HL-60 (cell line): ENCODE measurements at regions not wholly inside any gene's neighbourhood (a gene's known extent, or its start where the extent isn't known, plus 50 kb on each side); places are given as distances from the start of the nearest gene placed in this dataset.

Experiments used
- DNase-seq, 2 experiments: peaks; one replicate each; pipeline ENCODE4 v3.0.0-alpha.2; 2010 to 2020; ENCODE audit warnings: low read depth in 1 of 2, low spot score in 1 of 2
- H3K27ac ChIP-seq: fragments of 250-450 bp; sonication (Bioruptor Pico); replicated peaks from 2 replicates; pipeline ENCODE4 v1.5.1; 2020; ENCODE audit warnings: mild to moderate bottlenecking, moderate library complexity
- H3K27me3 ChIP-seq: fragments of 250-450 bp; sonication (Bioruptor Pico); 2 replicates; pipeline ENCODE4 v1.5.1; 2021; ENCODE audit warnings: mild to moderate bottlenecking, moderate library complexity; ENCODE audit not compliant: insufficient read depth, poor library complexity, severe bottlenecking
- H3K4me3 ChIP-seq: replicated peaks from 2 replicates; pipeline ENCODE4 v1.5.1; 2011; ENCODE audit warnings: mild to moderate bottlenecking, control low read depth, low read length; ENCODE audit not compliant: insufficient read depth
- CTCF ChIP-seq: IDR thresholded peaks from one replicate; pipeline ENCODE4 v1.5.1; 2011; ENCODE audit warnings: low read length, control low read depth, inconsistent platforms; ENCODE audit not compliant: insufficient read depth
- GABPA ChIP-seq: IDR thresholded peaks from 2 replicates; pipeline ENCODE4 v1.6.1; 2012; ENCODE audit warnings: low read depth
- POLR2AphosphoS5 ChIP-seq: IDR thresholded peaks from 2 replicates; pipeline ENCODE4 v1.6.1; 2012; ENCODE audit warnings: low read depth
- SPI1 ChIP-seq: IDR thresholded peaks from 2 replicates; pipeline ENCODE4 v1.6.1; 2012; ENCODE audit warnings: low read depth, mild to moderate bottlenecking, borderline replicate concordance
- TF ChIP-seq, protein P1 (sequence below): IDR thresholded peaks from 2 replicates; pipeline ENCODE4 v1.6.1; 2012; ENCODE audit warnings: low read depth; ENCODE audit not compliant: insufficient replicate concordance

GRCh38 chr2:224220586-224221255 lies 181.2 kb downstream of the FAM124B start:
- no peak for DNase-seq
- Histone ChIP-seq H3K27me3 (peaks cover 2% of the 10 kb centered on the region), H3K4me3 (no peak overlapping the region), H3K27ac (no peak overlapping the region)
- TF ChIP-seq POLR2AphosphoS5, result no peak
- TF ChIP-seq CTCF, result no peak
- no peak for TF ChIP-seq SPI1
- TF ChIP-seq, protein P1, sequence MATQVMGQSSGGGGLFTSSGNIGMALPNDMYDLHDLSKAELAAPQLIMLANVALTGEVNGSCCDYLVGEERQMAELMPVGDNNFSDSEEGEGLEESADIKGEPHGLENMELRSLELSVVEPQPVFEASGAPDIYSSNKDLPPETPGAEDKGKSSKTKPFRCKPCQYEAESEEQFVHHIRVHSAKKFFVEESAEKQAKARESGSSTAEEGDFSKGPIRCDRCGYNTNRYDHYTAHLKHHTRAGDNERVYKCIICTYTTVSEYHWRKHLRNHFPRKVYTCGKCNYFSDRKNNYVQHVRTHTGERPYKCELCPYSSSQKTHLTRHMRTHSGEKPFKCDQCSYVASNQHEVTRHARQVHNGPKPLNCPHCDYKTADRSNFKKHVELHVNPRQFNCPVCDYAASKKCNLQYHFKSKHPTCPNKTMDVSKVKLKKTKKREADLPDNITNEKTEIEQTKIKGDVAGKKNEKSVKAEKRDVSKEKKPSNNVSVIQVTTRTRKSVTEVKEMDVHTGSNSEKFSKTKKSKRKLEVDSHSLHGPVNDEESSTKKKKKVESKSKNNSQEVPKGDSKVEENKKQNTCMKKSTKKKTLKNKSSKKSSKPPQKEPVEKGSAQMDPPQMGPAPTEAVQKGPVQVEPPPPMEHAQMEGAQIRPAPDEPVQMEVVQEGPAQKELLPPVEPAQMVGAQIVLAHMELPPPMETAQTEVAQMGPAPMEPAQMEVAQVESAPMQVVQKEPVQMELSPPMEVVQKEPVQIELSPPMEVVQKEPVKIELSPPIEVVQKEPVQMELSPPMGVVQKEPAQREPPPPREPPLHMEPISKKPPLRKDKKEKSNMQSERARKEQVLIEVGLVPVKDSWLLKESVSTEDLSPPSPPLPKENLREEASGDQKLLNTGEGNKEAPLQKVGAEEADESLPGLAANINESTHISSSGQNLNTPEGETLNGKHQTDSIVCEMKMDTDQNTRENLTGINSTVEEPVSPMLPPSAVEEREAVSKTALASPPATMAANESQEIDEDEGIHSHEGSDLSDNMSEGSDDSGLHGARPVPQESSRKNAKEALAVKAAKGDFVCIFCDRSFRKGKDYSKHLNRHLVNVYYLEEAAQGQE, result no peak
- no peak for TF ChIP-seq GABPA

DNA sequence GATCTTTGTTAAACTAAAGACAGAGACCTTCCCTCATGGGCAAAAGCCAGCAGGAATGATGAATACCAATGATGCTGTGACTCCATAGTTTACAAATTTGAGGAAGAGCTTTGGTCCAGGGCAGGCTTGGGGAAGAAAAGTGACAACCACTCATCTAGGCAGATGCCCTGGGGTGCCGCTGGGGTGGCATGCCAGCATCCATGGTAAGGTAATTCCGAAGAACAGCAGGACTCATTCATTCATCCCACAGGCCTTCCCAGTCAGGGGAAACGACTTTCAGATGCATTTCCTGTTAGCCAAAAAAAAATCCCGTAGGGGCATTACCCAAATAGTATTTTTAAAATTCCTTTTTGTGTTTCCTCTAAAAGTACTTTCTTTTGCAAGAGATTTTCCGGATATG lies 180.7 kb upstream of the SERPINE2 start:
- no peak overlapping the region for H3K4me3 ChIP-seq
- peaks cover 2% of the 10 kb centered on the region for H3K27me3 ChIP-seq
- no peak overlapping the region for H3K27ac ChIP-seq
- no peak for DNase-seq
- TF ChIP-seq SPI1 (no peak), CTCF (no peak), GABPA (no peak), POLR2AphosphoS5 (no peak)
- TF ChIP-seq, protein P1, result no peak

- Histone ChIP-seq H3K27ac (no peak overlapping the region), H3K27me3 (peaks cover under 1% of the 10 kb centered on the region), H3K4me3 (no peak overlapping the region)
- no peak for DNase-seq
- TF ChIP-seq, protein P1, result no peak
- TF ChIP-seq SPI1 (no peak), POLR2AphosphoS5 (no peak)
Measured at GRCh38 chr2:224217962-224218347, 178.9 kb upstream of the SERPINE2 start.
